ENCODE measurements at regions not wholly inside any gene's neighbourhood (a gene's known extent, or its start where the extent isn't known, plus 50 kb on each side); places are given as distances from the start of the nearest gene placed in this dataset.

- no peak overlapping the region for H2AFZ ChIP-seq (ENCODE audit: low read depth, low read length)
- no peaks in the 10 kb centered on the region for H4K20me1 ChIP-seq (ENCODE audit: insufficient read depth, low read length)
- H3K4me3 ChIP-seq (ENCODE audit: low read depth in 1 of 2, low read length in 2 of 2): no peak overlapping the region
- TF ChIP-seq EZH2 (IDR thresholded peaks at IDR 0.05; ENCODE audit: borderline replicate concordance, low read depth, low read length, severe bottlenecking): no peak
- TF ChIP-seq, protein P1, sequence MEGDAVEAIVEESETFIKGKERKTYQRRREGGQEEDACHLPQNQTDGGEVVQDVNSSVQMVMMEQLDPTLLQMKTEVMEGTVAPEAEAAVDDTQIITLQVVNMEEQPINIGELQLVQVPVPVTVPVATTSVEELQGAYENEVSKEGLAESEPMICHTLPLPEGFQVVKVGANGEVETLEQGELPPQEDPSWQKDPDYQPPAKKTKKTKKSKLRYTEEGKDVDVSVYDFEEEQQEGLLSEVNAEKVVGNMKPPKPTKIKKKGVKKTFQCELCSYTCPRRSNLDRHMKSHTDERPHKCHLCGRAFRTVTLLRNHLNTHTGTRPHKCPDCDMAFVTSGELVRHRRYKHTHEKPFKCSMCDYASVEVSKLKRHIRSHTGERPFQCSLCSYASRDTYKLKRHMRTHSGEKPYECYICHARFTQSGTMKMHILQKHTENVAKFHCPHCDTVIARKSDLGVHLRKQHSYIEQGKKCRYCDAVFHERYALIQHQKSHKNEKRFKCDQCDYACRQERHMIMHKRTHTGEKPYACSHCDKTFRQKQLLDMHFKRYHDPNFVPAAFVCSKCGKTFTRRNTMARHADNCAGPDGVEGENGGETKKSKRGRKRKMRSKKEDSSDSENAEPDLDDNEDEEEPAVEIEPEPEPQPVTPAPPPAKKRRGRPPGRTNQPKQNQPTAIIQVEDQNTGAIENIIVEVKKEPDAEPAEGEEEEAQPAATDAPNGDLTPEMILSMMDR (IDR thresholded peaks at IDR 0.05; ENCODE audit: borderline replicate concordance, extremely low read depth, low read length, poor library complexity, severe bottlenecking): no peak
- H3K4me1 ChIP-seq (ENCODE audit: insufficient read depth, low read length): no peaks in the 10 kb centered on the region
- no peak overlapping the region for H3K4me2 ChIP-seq (ENCODE audit: insufficient read depth, low read length)
- H3K9me3 ChIP-seq (ENCODE audit: insufficient read depth, low read length, severe bottlenecking): no peaks in the 10 kb centered on the region
- no peak for DNase-seq
- no peak overlapping the region for H3K27ac ChIP-seq (ENCODE audit: low read length)
- no peak overlapping the region for H3K9ac ChIP-seq (ENCODE audit: low read depth, low read length)
- no peak for ATAC-seq (ENCODE audit: insufficient read depth, low read depth)
- H3K27me3 ChIP-seq (ENCODE audit: insufficient read depth, low read length, poor library complexity): no peaks in the 10 kb centered on the region
- H3K36me3 ChIP-seq (ENCODE audit: insufficient read depth, low read length): no peaks in the 10 kb centered on the region
- H3K79me2 ChIP-seq (ENCODE audit: insufficient read depth, low read length): no peaks in the 10 kb centered on the region
Observed at GRCh38 chr6:18985996-18986395, 598.8 kb downstream of the RNF144B start.

DNA sequence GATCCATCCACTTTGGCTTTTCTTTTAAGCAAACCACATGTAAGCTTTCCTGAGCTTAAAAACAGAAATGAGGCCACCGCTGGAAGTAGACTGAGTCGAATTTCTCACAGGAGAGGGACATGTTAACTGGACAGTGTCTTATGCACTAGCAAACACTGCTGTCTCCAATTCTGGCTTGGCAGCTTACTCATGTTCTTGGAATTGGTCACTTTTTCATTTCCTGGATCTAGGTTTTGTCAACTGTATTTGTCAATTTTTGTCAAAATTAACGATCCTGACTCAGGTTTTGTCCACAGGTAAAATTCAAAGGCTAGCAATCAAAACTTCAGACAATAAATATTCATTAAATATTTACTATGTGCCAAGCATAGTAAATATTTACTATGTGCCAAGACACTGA, 601.5 kb downstream of the RNF144B start:
- H3K36me3 ChIP-seq (ENCODE audit: insufficient read depth, low read length): no peaks in the 10 kb centered on the region
- H3K4me2 ChIP-seq (ENCODE audit: insufficient read depth, low read length): no peak overlapping the region
- no peak overlapping the region for H3K4me3 ChIP-seq (ENCODE audit: low read depth in 1 of 2, low read length in 2 of 2)
- no peak overlapping the region for H3K9ac ChIP-seq (ENCODE audit: low read depth, low read length)
- TF ChIP-seq EZH2 (IDR thresholded peaks at IDR 0.05; ENCODE audit: borderline replicate concordance, low read depth, low read length, severe bottlenecking): no peak
- TF ChIP-seq, protein P1 (IDR thresholded peaks at IDR 0.05; ENCODE audit: borderline replicate concordance, extremely low read depth, low read length, poor library complexity, severe bottlenecking): no peak
- H4K20me1 ChIP-seq (ENCODE audit: insufficient read depth, low read length): no peaks in the 10 kb centered on the region
- no peak for ATAC-seq (ENCODE audit: insufficient read depth, low read depth)
- DNase-seq: no peak
- H3K79me2 ChIP-seq (ENCODE audit: insufficient read depth, low read length): no peaks in the 10 kb centered on the region
- H3K4me1 ChIP-seq (ENCODE audit: insufficient read depth, low read length): no peaks in the 10 kb centered on the region
- no peaks in the 10 kb centered on the region for H3K27me3 ChIP-seq (ENCODE audit: insufficient read depth, low read length, poor library complexity)
- no peak overlapping the region for H2AFZ ChIP-seq (ENCODE audit: low read depth, low read length)
- no peak overlapping the region for H3K27ac ChIP-seq (ENCODE audit: low read length)
- H3K9me3 ChIP-seq (ENCODE audit: insufficient read depth, low read length, severe bottlenecking): no peaks in the 10 kb centered on the region

GRCh38 chr6:18990059-18990978, 603.2 kb downstream of the RNF144B start:
- Histone ChIP-seq H3K4me3 (ENCODE audit: low read depth in 1 of 2, low read length in 2 of 2) (no peak overlapping the region), H3K27me3 (ENCODE audit: insufficient read depth, low read length, poor library complexity) (no peaks in the 10 kb centered on the region), H3K4me1 (ENCODE audit: insufficient read depth, low read length) (no peaks in the 10 kb centered on the region), H4K20me1 (ENCODE audit: insufficient read depth, low read length) (no peaks in the 10 kb centered on the region), H2AFZ (ENCODE audit: low read depth, low read length) (no peak overlapping the region), H3K27ac (ENCODE audit: low read length) (no peak overlapping the region), H3K9ac (ENCODE audit: low read depth, low read length) (no peak overlapping the region), H3K4me2 (ENCODE audit: insufficient read depth, low read length) (no peak overlapping the region), H3K36me3 (ENCODE audit: insufficient read depth, low read length) (no peaks in the 10 kb centered on the region), H3K9me3 (ENCODE audit: insufficient read depth, low read length, severe bottlenecking) (no peaks in the 10 kb centered on the region), H3K79me2 (ENCODE audit: insufficient read depth, low read length) (no peaks in the 10 kb centered on the region)
- no peak for TF ChIP-seq EZH2 (IDR thresholded peaks at IDR 0.05; ENCODE audit: borderline replicate concordance, low read depth, low read length, severe bottlenecking)
- TF ChIP-seq, protein P1 (IDR thresholded peaks at IDR 0.05; ENCODE audit: borderline replicate concordance, extremely low read depth, low read length, poor library complexity, severe bottlenecking): peak; percentile 70
- ATAC-seq (ENCODE audit: insufficient read depth, low read depth) (peak; percentile 83), DNase-seq (peak; percentile 66)
